ENCODE measurements at regions not wholly inside any gene's neighbourhood (a gene's known extent, or its start where the extent isn't known, plus 50 kb on each side); places are given as distances from the start of the nearest gene placed in this dataset.

DNA sequence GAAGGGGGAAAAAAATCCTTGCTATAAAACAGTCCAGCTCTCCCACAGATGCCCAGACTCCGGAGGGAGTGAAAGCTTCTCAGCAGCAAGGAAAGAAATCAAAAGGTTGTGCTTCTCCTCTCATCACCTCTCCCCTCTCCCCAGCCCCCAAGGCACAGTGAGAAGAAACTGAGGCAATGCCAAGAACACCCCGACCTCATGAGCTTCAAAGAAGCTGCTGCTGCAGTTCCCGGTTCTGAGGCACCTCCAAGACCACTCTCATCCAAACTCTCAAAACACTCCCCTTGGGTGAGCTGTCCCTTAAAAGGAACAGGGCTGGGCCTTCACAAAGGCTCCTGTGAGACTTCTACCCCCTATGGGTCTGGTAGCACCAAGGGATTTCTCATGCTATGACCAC lies 62.0 kb upstream of the KLF7 start:
- TF ChIP-seq TEAD4 (IDR thresholded peaks at IDR 0.05) (no peak), TCF12 (IDR thresholded peaks at IDR 0.05; ENCODE audit: low read depth) (no peak), TAF1 (IDR thresholded peaks at IDR 0.05; ENCODE audit: low read depth) (no peak), CEBPB (IDR thresholded peaks at IDR 0.05) (no peak), ZBTB7A (IDR thresholded peaks at IDR 0.05; ENCODE audit: low read depth) (no peak), NFIC (IDR thresholded peaks at IDR 0.05) (no peak), EGR1 (IDR thresholded peaks at IDR 0.05) (no peak), FOXM1 (IDR thresholded peaks at IDR 0.05; ENCODE audit: borderline replicate concordance, low read depth) (no peak), RAD21 (IDR thresholded peaks at IDR 0.05; ENCODE audit: low read depth) (no peak), CREB1 (IDR thresholded peaks at IDR 0.05; ENCODE audit: low read depth) (no peak), USF1 (IDR thresholded peaks at IDR 0.05) (no peak), YY1 (IDR thresholded peaks at IDR 0.05; ENCODE audit: low read depth) (no peak), EP300 (IDR thresholded peaks at IDR 0.05; ENCODE audit: borderline replicate concordance) (no peak)
- TF ChIP-seq, protein P1, sequence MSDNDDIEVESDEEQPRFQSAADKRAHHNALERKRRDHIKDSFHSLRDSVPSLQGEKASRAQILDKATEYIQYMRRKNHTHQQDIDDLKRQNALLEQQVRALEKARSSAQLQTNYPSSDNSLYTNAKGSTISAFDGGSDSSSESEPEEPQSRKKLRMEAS (IDR thresholded peaks at IDR 0.05), result no peak
- TF ChIP-seq, protein P2, sequence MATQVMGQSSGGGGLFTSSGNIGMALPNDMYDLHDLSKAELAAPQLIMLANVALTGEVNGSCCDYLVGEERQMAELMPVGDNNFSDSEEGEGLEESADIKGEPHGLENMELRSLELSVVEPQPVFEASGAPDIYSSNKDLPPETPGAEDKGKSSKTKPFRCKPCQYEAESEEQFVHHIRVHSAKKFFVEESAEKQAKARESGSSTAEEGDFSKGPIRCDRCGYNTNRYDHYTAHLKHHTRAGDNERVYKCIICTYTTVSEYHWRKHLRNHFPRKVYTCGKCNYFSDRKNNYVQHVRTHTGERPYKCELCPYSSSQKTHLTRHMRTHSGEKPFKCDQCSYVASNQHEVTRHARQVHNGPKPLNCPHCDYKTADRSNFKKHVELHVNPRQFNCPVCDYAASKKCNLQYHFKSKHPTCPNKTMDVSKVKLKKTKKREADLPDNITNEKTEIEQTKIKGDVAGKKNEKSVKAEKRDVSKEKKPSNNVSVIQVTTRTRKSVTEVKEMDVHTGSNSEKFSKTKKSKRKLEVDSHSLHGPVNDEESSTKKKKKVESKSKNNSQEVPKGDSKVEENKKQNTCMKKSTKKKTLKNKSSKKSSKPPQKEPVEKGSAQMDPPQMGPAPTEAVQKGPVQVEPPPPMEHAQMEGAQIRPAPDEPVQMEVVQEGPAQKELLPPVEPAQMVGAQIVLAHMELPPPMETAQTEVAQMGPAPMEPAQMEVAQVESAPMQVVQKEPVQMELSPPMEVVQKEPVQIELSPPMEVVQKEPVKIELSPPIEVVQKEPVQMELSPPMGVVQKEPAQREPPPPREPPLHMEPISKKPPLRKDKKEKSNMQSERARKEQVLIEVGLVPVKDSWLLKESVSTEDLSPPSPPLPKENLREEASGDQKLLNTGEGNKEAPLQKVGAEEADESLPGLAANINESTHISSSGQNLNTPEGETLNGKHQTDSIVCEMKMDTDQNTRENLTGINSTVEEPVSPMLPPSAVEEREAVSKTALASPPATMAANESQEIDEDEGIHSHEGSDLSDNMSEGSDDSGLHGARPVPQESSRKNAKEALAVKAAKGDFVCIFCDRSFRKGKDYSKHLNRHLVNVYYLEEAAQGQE (IDR thresholded peaks at IDR 0.05; ENCODE audit: low read depth), result no peak

DNA sequence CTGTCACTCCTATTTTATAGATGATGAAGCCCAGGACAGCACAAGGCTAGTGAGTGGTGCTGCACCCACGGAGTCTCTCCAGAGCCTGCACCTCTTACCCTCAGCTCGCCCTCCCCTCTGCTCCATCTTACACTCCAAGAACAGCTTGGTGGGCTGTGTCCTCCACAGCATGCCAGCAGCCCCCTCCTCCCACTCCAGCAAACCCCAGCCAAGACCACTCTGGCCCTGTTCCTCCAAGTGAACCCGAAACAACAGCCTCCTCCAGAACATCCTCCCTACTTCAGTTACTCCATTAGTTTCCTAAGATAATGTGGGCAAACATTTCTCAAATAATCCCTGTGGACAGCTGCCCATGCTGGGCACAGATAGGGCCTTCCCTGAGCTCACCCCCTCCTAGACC lies 62.7 kb upstream of the KLF7 start:
- TF ChIP-seq TAF1 (IDR thresholded peaks at IDR 0.05; ENCODE audit: low read depth) (no peak), FOXM1 (IDR thresholded peaks at IDR 0.05; ENCODE audit: borderline replicate concordance, low read depth) (no peak), NFIC (IDR thresholded peaks at IDR 0.05) (no peak), EP300 (IDR thresholded peaks at IDR 0.05; ENCODE audit: borderline replicate concordance) (no peak), YY1 (IDR thresholded peaks at IDR 0.05; ENCODE audit: low read depth) (no peak), CREB1 (IDR thresholded peaks at IDR 0.05; ENCODE audit: low read depth) (no peak), EGR1 (IDR thresholded peaks at IDR 0.05) (no peak), RAD21 (IDR thresholded peaks at IDR 0.05; ENCODE audit: low read depth) (no peak), TCF12 (IDR thresholded peaks at IDR 0.05; ENCODE audit: low read depth) (no peak), ZBTB7A (IDR thresholded peaks at IDR 0.05; ENCODE audit: low read depth) (no peak), TEAD4 (IDR thresholded peaks at IDR 0.05) (no peak), CEBPB (IDR thresholded peaks at IDR 0.05) (no peak), USF1 (IDR thresholded peaks at IDR 0.05) (no peak)
- TF ChIP-seq, protein P1 (IDR thresholded peaks at IDR 0.05), result no peak
- TF ChIP-seq, protein P2 (IDR thresholded peaks at IDR 0.05; ENCODE audit: low read depth), result no peak

GRCh38 chr2:207229161-207229560 lies 63.4 kb upstream of the KLF7 start:
- TF ChIP-seq USF1 (IDR thresholded peaks at IDR 0.05), result no peak
- TF ChIP-seq TEAD4 (IDR thresholded peaks at IDR 0.05), result no peak
- TF ChIP-seq TAF1 (IDR thresholded peaks at IDR 0.05; ENCODE audit: low read depth), result no peak

DNA sequence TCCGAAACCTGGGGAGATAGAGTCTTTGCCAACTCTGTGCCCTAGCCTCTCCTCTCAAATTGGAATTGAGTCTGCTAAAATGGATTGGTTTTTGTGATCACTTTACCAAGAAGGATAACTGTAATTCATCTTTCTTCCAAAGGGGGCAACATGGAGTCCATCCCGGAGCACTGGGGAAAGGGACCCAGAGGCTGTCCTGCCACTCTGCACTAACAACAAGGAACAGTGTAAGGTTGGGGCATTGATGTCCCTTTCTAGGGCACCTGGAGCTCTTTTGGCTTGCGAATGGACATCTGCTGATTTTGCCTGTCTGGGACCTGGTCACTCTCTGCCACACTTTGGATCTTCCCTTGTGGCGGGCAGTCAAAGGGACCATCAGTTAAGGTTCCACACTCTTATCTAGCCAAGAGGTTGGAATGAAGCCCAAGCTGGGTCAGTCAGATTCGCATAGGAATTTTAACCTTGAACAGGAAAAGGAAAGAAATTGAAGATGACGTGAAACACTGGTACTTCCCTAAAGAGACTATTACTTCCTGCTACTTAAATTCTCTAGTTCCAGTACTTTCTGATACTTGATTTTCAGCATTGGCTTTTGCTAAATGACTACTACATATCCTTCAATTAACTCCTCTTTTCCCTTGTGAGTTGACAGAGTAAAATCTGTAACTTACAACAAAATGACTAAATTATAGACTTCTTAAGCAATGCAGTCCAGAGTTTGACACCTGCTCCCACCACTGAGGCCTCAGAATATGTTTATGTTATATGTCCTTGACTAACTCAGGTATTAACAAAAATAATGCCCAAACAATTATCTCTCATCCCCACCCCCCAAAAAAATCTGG lies 64.7 kb upstream of the KLF7 start:
- TF ChIP-seq FOXM1 (IDR thresholded peaks at IDR 0.05; ENCODE audit: borderline replicate concordance, low read depth) (no peak), TEAD4 (IDR thresholded peaks at IDR 0.05) (no peak), CREB1 (IDR thresholded peaks at IDR 0.05; ENCODE audit: low read depth) (no peak), RAD21 (IDR thresholded peaks at IDR 0.05; ENCODE audit: low read depth) (peak; percentile 38; the same call in 1 of the 2 replicates)
- TF ChIP-seq, protein P1 (IDR thresholded peaks at IDR 0.05), result no peak

DNA sequence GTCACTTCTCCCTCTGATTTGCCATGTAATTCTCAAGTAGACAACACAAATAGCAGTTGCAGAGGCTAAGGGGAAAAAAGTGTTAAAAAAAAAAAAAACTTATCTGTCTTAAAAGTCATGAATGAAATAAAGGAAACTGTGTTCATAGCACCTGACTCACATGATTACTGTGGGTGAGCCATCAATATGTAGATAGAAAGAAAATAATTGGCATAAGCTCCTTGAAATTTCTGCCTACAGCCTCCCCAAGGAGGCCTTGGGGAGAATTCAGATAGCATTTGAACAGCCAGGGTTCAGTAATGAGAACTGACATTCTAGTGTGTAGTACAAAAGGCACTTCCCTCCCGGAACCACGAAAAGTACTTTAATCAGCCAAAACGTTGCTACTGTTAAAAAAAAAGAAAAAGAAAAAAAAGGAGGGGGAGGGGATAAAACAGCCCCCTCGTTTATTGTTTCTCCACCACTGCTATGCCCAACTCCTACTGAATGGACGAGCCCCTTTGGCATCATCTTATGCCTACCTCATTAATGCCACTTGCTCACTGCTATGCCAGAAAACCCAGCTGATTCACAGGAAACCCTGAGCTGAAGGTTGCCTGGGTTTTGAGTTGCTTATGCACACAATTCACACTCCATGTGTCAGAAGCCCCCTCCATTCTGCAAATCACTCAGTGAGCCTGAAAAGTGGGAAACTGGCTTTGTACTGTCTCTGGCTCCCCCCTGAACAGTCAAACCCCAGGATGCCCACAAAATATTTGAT lies 65.5 kb upstream of the KLF7 start:
- TF ChIP-seq NFIC (IDR thresholded peaks at IDR 0.05), result no peak
- TF ChIP-seq TEAD4 (IDR thresholded peaks at IDR 0.05), result no peak
- no peak for TF ChIP-seq TCF12 (IDR thresholded peaks at IDR 0.05; ENCODE audit: low read depth)
- no peak for TF ChIP-seq FOXM1 (IDR thresholded peaks at IDR 0.05; ENCODE audit: borderline replicate concordance, low read depth)
- TF ChIP-seq EGR1 (IDR thresholded peaks at IDR 0.05), result no peak
- TF ChIP-seq, protein P2 (IDR thresholded peaks at IDR 0.05; ENCODE audit: low read depth), result no peak
- TF ChIP-seq CREB1 (IDR thresholded peaks at IDR 0.05; ENCODE audit: low read depth), result no peak
- TF ChIP-seq YY1 (IDR thresholded peaks at IDR 0.05; ENCODE audit: low read depth), result no peak
- TF ChIP-seq, protein P1 (IDR thresholded peaks at IDR 0.05), result no peak
- no peak for TF ChIP-seq EP300 (IDR thresholded peaks at IDR 0.05; ENCODE audit: borderline replicate concordance)
- TF ChIP-seq RAD21 (IDR thresholded peaks at IDR 0.05; ENCODE audit: low read depth), result no peak
- TF ChIP-seq USF1 (IDR thresholded peaks at IDR 0.05), result no peak
- TF ChIP-seq CEBPB (IDR thresholded peaks at IDR 0.05), result no peak
- no peak for TF ChIP-seq TAF1 (IDR thresholded peaks at IDR 0.05; ENCODE audit: low read depth)
- no peak for TF ChIP-seq ZBTB7A (IDR thresholded peaks at IDR 0.05; ENCODE audit: low read depth)

Measured in Ishikawa (cell line).